ENCODE measurements at regions not wholly inside any gene's neighbourhood (a gene's known extent, or its start where the extent isn't known, plus 50 kb on each side); places are given as distances from the start of the nearest gene placed in this dataset.
A peak's percentile ranks its signal among the peaks of the same experiment; 100 is the strongest.

DNA sequence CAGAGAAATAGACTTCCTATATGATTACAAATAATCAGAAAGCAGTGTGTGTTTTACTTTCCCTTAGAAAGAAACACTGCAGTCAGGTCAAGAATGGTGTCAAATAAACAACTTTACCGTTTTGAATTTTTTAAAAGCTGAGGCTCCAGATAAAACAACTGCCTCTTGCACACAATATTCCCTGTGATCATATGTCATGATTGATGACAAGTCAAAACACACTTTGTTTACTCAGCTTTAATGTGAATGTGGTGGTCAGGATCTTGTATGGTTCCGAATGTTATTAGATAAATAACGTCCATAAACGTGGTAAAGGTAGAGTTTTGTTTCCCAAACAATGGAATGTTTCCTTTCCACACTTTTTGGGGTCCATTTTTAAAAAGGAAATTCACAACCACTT lies 428.4 kb upstream of the MDFIC2 start:
- ChIA-PET CTCF (no interaction called here), POLR2A (ENCODE audit: unreplicated experiment) (no interaction called here)
- no peak overlapping the region for H3K27ac ChIP-seq (ENCODE audit: low read length)
- no peaks in the 10 kb centered on the region for H3K9me3 ChIP-seq (ENCODE audit: low read length)
- no peaks in the 10 kb centered on the region for H3K27me3 ChIP-seq (ENCODE audit: low read length)
- TF ChIP-seq, protein P1, sequence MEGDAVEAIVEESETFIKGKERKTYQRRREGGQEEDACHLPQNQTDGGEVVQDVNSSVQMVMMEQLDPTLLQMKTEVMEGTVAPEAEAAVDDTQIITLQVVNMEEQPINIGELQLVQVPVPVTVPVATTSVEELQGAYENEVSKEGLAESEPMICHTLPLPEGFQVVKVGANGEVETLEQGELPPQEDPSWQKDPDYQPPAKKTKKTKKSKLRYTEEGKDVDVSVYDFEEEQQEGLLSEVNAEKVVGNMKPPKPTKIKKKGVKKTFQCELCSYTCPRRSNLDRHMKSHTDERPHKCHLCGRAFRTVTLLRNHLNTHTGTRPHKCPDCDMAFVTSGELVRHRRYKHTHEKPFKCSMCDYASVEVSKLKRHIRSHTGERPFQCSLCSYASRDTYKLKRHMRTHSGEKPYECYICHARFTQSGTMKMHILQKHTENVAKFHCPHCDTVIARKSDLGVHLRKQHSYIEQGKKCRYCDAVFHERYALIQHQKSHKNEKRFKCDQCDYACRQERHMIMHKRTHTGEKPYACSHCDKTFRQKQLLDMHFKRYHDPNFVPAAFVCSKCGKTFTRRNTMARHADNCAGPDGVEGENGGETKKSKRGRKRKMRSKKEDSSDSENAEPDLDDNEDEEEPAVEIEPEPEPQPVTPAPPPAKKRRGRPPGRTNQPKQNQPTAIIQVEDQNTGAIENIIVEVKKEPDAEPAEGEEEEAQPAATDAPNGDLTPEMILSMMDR (conservative IDR thresholded peaks at IDR 0.05; ENCODE audit: low read depth, low read length), result no peak
- TF ChIP-seq EZH2phosphoT487 (IDR thresholded peaks at IDR 0.05; ENCODE audit: borderline replicate concordance, low read length) (no peak), EZH2 (IDR thresholded peaks at IDR 0.05; ENCODE audit: low read length, unreplicated experiment) (no peak)
- DNase-seq (no peak), ATAC-seq (no peak)
- no peaks in the 10 kb centered on the region for H3K9me2 ChIP-seq (replicated peaks; ENCODE audit: low read length)
- no peaks in the 10 kb centered on the region for H3K36me3 ChIP-seq (ENCODE audit: low read depth, low read length)
- intact Hi-C loops (cut with micrococcal nuclease), result no loop called here
- no peak overlapping the region for H2AFZ ChIP-seq (ENCODE audit: low read length)
- no peaks in the 10 kb centered on the region for H4K20me1 ChIP-seq (ENCODE audit: low read length)
- H3K79me2 ChIP-seq (ENCODE audit: low read length), result no peaks in the 10 kb centered on the region
- H3K4me3 ChIP-seq (ENCODE audit: low read length), result no peak overlapping the region
- no TSS peak for BruUV-seq (replicated peaks)
- H3K4me2 ChIP-seq (ENCODE audit: low read length), result no peak overlapping the region
- no peak overlapping the region for H3K9ac ChIP-seq (ENCODE audit: low read length)
- no peaks in the 10 kb centered on the region for H3F3A ChIP-seq (ENCODE audit: low read length, unreplicated experiment)
- peaks cover 23% of the 10 kb centered on the region for H3K4me1 ChIP-seq (ENCODE audit: insufficient read depth, low read length)

DNA sequence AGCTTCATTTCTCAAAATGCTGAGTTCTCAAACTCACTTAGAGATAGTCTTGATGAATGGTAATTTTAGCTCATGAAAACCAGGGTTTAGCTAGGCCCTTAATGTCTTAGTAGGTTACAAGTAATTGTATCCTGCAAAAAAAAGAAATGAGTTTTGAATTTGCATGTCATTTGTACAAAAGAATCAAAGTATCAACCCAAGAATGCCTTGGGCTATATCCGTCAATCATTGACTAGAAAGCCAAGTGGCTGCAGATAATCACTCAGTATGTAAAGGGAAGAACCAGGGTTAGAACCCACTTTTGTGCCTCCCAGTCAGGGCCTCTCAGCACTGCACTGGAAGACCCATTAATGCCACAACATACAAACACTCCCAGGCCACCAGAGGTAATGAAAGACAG lies 427.6 kb upstream of the MDFIC2 start:
- peaks cover 23% of the 10 kb centered on the region for H3K4me1 ChIP-seq (ENCODE audit: insufficient read depth, low read length)
- CTCF ChIA-PET, result interaction anchor here (0.7 kb wide), 1 partner anchor 971 kb away, joined by 3 read pairs; no protein-coding TSS in a partner anchor
- H3K4me3 ChIP-seq (ENCODE audit: low read length), result no peak overlapping the region
- TF ChIP-seq, protein P1 (conservative IDR thresholded peaks at IDR 0.05; ENCODE audit: low read depth, low read length), result no peak
- TF ChIP-seq EZH2 (IDR thresholded peaks at IDR 0.05; ENCODE audit: low read length, unreplicated experiment), result no peak
- TF ChIP-seq EZH2phosphoT487 (IDR thresholded peaks at IDR 0.05; ENCODE audit: borderline replicate concordance, low read length), result no peak
- BruUV-seq (replicated peaks), result no TSS peak
- H3K4me2 ChIP-seq (ENCODE audit: low read length), result no peak overlapping the region
- no peaks in the 10 kb centered on the region for H3K79me2 ChIP-seq (ENCODE audit: low read length)
- no peaks in the 10 kb centered on the region for H3K9me2 ChIP-seq (replicated peaks; ENCODE audit: low read length)
- ATAC-seq (no peak), DNase-seq (no peak)
- POLR2A ChIA-PET (ENCODE audit: unreplicated experiment), result no interaction called here
- no peaks in the 10 kb centered on the region for H3K9me3 ChIP-seq (ENCODE audit: low read length)
- no peak overlapping the region for H3K9ac ChIP-seq (ENCODE audit: low read length)
- intact Hi-C loops (cut with micrococcal nuclease), result no loop called here
- H2AFZ ChIP-seq (ENCODE audit: low read length), result no peak overlapping the region
- H3K27ac ChIP-seq (ENCODE audit: low read length), result no peak overlapping the region
- H3K27me3 ChIP-seq (ENCODE audit: low read length), result no peaks in the 10 kb centered on the region
- no peaks in the 10 kb centered on the region for H4K20me1 ChIP-seq (ENCODE audit: low read length)
- H3K36me3 ChIP-seq (ENCODE audit: low read depth, low read length), result no peaks in the 10 kb centered on the region
- H3F3A ChIP-seq (ENCODE audit: low read length, unreplicated experiment), result no peaks in the 10 kb centered on the region

- TF ChIP-seq, protein P1 (conservative IDR thresholded peaks at IDR 0.05; ENCODE audit: low read depth, low read length), result no peak
- TF ChIP-seq EZH2phosphoT487 (IDR thresholded peaks at IDR 0.05; ENCODE audit: borderline replicate concordance, low read length) (no peak), EZH2 (IDR thresholded peaks at IDR 0.05; ENCODE audit: low read length, unreplicated experiment) (no peak)
- Histone ChIP-seq H3K27me3 (ENCODE audit: low read length) (no peaks in the 10 kb centered on the region), H3K9me3 (ENCODE audit: low read length) (no peaks in the 10 kb centered on the region), H3F3A (ENCODE audit: low read length, unreplicated experiment) (no peaks in the 10 kb centered on the region), H3K4me3 (ENCODE audit: low read length) (peak overlapping the region; percentile 22; the same call in 1 of the 2 replicates), H3K36me3 (ENCODE audit: low read depth, low read length) (no peaks in the 10 kb centered on the region), H3K9me2 (replicated peaks; ENCODE audit: low read length) (no peaks in the 10 kb centered on the region), H4K20me1 (ENCODE audit: low read length) (no peaks in the 10 kb centered on the region), H2AFZ (ENCODE audit: low read length) (peak overlapping the region; percentile 31; the same call in 1 of the 2 replicates), H3K27ac (ENCODE audit: low read length) (peak overlapping the region; percentile 85), H3K4me2 (ENCODE audit: low read length) (peak overlapping the region; percentile 66), H3K9ac (ENCODE audit: low read length) (peak overlapping the region; percentile 11; the same call in 1 of the 2 replicates), H3K79me2 (ENCODE audit: low read length) (no peaks in the 10 kb centered on the region), H3K4me1 (ENCODE audit: insufficient read depth, low read length) (peaks cover 19% of the 10 kb centered on the region)
- POLR2A ChIA-PET (ENCODE audit: unreplicated experiment), result interaction anchor here (0.7 kb wide), 1 partner anchor 929 kb away, joined by 3 read pairs; no protein-coding TSS in a partner anchor
- intact Hi-C loops (cut with micrococcal nuclease), result loop anchor here (1.0 kb wide), 1 partner anchor 67 kb away; no protein-coding TSS in a partner anchor
- CTCF ChIA-PET, result no interaction called here
- ATAC-seq (peak; percentile 77), DNase-seq (peak; percentile 68)
- BruUV-seq (replicated peaks), result no TSS peak
Measured at GRCh38 chr3:70738291-70738681, 425.8 kb upstream of the MDFIC2 start.

All from PC-3 (cell line).